PC-3 (cell line): ENCODE measurements at regions not wholly inside any gene's neighbourhood (a gene's known extent, or its start where the extent isn't known, plus 50 kb on each side); places are given as distances from the start of the nearest gene placed in this dataset.

ENCODE experiments used
- ATAC-seq: fragments of 200-7000 bp; cut with Tn5 transposase; 2 replicates; pipeline ENCODE4 v1.9.1; 2020; ENCODE audit warnings: mild to moderate bottlenecking, moderate library complexity
- BruUV-seq: library from RNA; stranded (reverse); fragments of 400-500 nt; replicated peaks from 2 replicates; lab custom pipeline; 2021; lab: Mats Ljungman, UMichigan
- CTCF ChIA-PET: fragments of 300-600 bp; sonication (Branson Sonifier 250); formaldehyde crosslinking; loops from one replicate; lab custom pipeline; 2022; ENCODE audit warnings: antibody characterized with exemption; lab: Charles Lee
- POLR2A ChIA-PET: fragments of 300-600 bp; sonication (Branson Sonifier 250); formaldehyde crosslinking; loops from one replicate; lab custom pipeline; 2022; ENCODE audit warnings: antibody characterized with exemption; ENCODE audit not compliant: unreplicated experiment; lab: Charles Lee
- DNase-seq: peaks from one replicate; pipeline ENCODE4 v3.0.0-alpha.2; 2015
- H2AFZ ChIP-seq: fragments of 300-600 bp; sonication (generic); 2 replicates; pipeline ENCODE4 v1.6.0; 2016; ENCODE audit warnings: antibody characterized with exemption, low read length
- H3F3A ChIP-seq: fragments of 300-600 bp; sonication (generic); one replicate; pipeline ENCODE4 v1.6.0; 2017; ENCODE audit warnings: antibody characterized with exemption, low read length, control low read depth, mild to moderate bottlenecking; ENCODE audit not compliant: unreplicated experiment
- H3K27ac ChIP-seq: fragments of 300-600 bp; sonication (generic); 2 replicates; pipeline ENCODE4 v1.5.1; 2016; ENCODE audit warnings: mild to moderate bottlenecking, low read length
- H3K27me3 ChIP-seq: fragments of 300-600 bp; sonication (generic); 2 replicates; pipeline ENCODE4 v1.6.1; 2016; ENCODE audit warnings: low read length, mixed read lengths
- H3K36me3 ChIP-seq: fragments of 300-600 bp; sonication (generic); 2 replicates; pipeline ENCODE4 v1.6.1; 2016; ENCODE audit warnings: low read depth, mixed run types, low read length, mixed read lengths
- H3K4me1 ChIP-seq: fragments of 300-600 bp; sonication (generic); 2 replicates; pipeline ENCODE4 v1.5.1; 2016; ENCODE audit warnings: low read length; ENCODE audit not compliant: insufficient read depth
- H3K4me2 ChIP-seq: fragments of 300-600 bp; sonication (generic); 2 replicates; pipeline ENCODE4 v1.6.0; 2016; ENCODE audit warnings: low read length
- H3K4me3 ChIP-seq: fragments of 300-600 bp; sonication (generic); 2 replicates; pipeline ENCODE4 v1.5.1; 2016; ENCODE audit warnings: mild to moderate bottlenecking, low read length, mixed read lengths
- H3K79me2 ChIP-seq: fragments of 300-600 bp; sonication (generic); 2 replicates; pipeline ENCODE4 v1.6.1; 2017; ENCODE audit warnings: low read length, mixed read lengths
- H3K9ac ChIP-seq: fragments of 300-600 bp; sonication (generic); 2 replicates; pipeline ENCODE4 v1.6.0; 2016; ENCODE audit warnings: mild to moderate bottlenecking, low read length
- H3K9me2 ChIP-seq: fragments of 300-600 bp; sonication (generic); replicated peaks from 2 replicates; pipeline ENCODE4 v1.6.1; 2016; ENCODE audit warnings: mixed run types, low read length, mixed read lengths
- H3K9me3 ChIP-seq: fragments of 300-600 bp; sonication (generic); 2 replicates; pipeline ENCODE4 v1.6.1; 2016; ENCODE audit warnings: low read length, mixed read lengths
- H4K20me1 ChIP-seq: fragments of 300-600 bp; sonication (generic); 2 replicates; pipeline ENCODE4 v1.6.1; 2016; ENCODE audit warnings: low read length, mixed read lengths
- CTCF ChIP-seq: fragments of 300-600 bp; sonication (generic); conservative IDR thresholded peaks from 2 replicates; pipeline ENCODE4 v1.5.1; 2017; ENCODE audit warnings: antibody characterized with exemption, low read depth, mild to moderate bottlenecking, low read length
- EZH2 ChIP-seq: fragments of 300-600 bp; sonication (generic); IDR thresholded peaks from one replicate; pipeline ENCODE4 v1.6.1; 2017; ENCODE audit warnings: antibody characterized with exemption, mild to moderate bottlenecking, low read length; ENCODE audit not compliant: unreplicated experiment
- EZH2phosphoT487 ChIP-seq: fragments of 300-600 bp; sonication (generic); IDR thresholded peaks from 2 replicates; pipeline ENCODE4 v1.6.1; 2018; ENCODE audit warnings: mild to moderate bottlenecking, antibody characterized with exemption, low read length, borderline replicate concordance
- intact Hi-C: fragments of 100-400 bp; cut with micrococcal nuclease; formaldehyde crosslinking; loops from 2 replicates; pipeline ENCODE4 v1.9.0; 2023

- intact Hi-C loops, result no loop called here
These were observed 178.2 kb upstream of the ATP10B start for GRCh38 chr5:161030229-161030628.

GRCh38 chr5:161027763-161028162 lies 175.8 kb upstream of the ATP10B start:
- no TSS peak for BruUV-seq

More at GRCh38 chr5:161030229-161030628, 178.2 kb upstream of the ATP10B start:
- TF ChIP-seq EZH2phosphoT487 (no peak), CTCF (no peak), EZH2 (no peak)
- no peaks in the 10 kb centered on the region for H3K4me1 ChIP-seq
- no peak overlapping the region for H3K27ac ChIP-seq
- H3K9me3 ChIP-seq, result 0 out of 2 replicates have a peak, but pooled peaks cover 18% of the 10 kb centered on the region
- ATAC-seq (no peak), DNase-seq (no peak)
- H3K27me3 ChIP-seq, result no peaks in the 10 kb centered on the region
- ChIA-PET CTCF (no interaction called here), POLR2A (no interaction called here)
- BruUV-seq, result no TSS peak
- H3F3A ChIP-seq, result no peaks in the 10 kb centered on the region
- H3K4me3 ChIP-seq, result no peak overlapping the region
- H3K9me2 ChIP-seq, result no peaks in the 10 kb centered on the region
- H4K20me1 ChIP-seq, result no peaks in the 10 kb centered on the region
- H3K4me2 ChIP-seq, result no peak overlapping the region
- no peaks in the 10 kb centered on the region for H3K36me3 ChIP-seq
- H3K9ac ChIP-seq, result no peak overlapping the region
- H3K79me2 ChIP-seq, result no peaks in the 10 kb centered on the region
- no peak overlapping the region for H2AFZ ChIP-seq

More at GRCh38 chr5:161027763-161028162, 175.8 kb upstream of the ATP10B start:
- H3K9me2 ChIP-seq, result no peaks in the 10 kb centered on the region
- no peak for DNase-seq
- H3K9me3 ChIP-seq, result peaks cover 23% of the 10 kb centered on the region; the same call in 1 of the 2 replicates
- H3K27ac ChIP-seq, result no peak overlapping the region
- TF ChIP-seq EZH2phosphoT487 (no peak), CTCF (no peak), EZH2 (no peak)
- intact Hi-C loops, result no loop called here
- H3K4me2 ChIP-seq, result no peak overlapping the region
- H3F3A ChIP-seq, result no peaks in the 10 kb centered on the region
- H3K36me3 ChIP-seq, result no peaks in the 10 kb centered on the region
- no peak overlapping the region for H2AFZ ChIP-seq
- no peaks in the 10 kb centered on the region for H3K79me2 ChIP-seq
- no peaks in the 10 kb centered on the region for H3K4me1 ChIP-seq
- H3K9ac ChIP-seq, result no peak overlapping the region
- H3K4me3 ChIP-seq, result no peak overlapping the region
- ChIA-PET CTCF (no interaction called here), POLR2A (no interaction called here)
- ATAC-seq, result no peak
- H3K27me3 ChIP-seq, result no peaks in the 10 kb centered on the region
- no peaks in the 10 kb centered on the region for H4K20me1 ChIP-seq
